8988T (cell line): ENCODE measurements at regions not wholly inside any gene's neighbourhood (a gene's known extent, or its start where the extent isn't known, plus 50 kb on each side); places are given as distances from the start of the nearest gene placed in this dataset.

Experiments used
- DNase-seq: peaks from one replicate; pipeline ENCODE4 v3.0.0; 2011

- no peak for DNase-seq
These were observed 277.6 kb downstream of the CDC5L start for GRCh38 chr6:44665143-44665542.

- DNase-seq = no peak
These were observed 278.2 kb downstream of the CDC5L start for GRCh38 chr6:44665683-44666082.

GRCh38 chr6:44666324-44666723 is 278.8 kb downstream of the CDC5L start:
- no peak for DNase-seq

GRCh38 chr6:44667226-44667625 is 279.7 kb downstream of the CDC5L start:
- DNase-seq = no peak

GRCh38 chr6:44667668-44668390 is 280.3 kb downstream of the CDC5L start:
- no peak for DNase-seq

- no peak for DNase-seq
These were observed 281.0 kb downstream of the CDC5L start for GRCh38 chr6:44668391-44668930.

GRCh38 chr6:44668976-44669934 is 281.7 kb downstream of the CDC5L start:
- no peak for DNase-seq

- no peak for DNase-seq
These were observed 282.6 kb downstream of the CDC5L start for GRCh38 chr6:44670146-44670545.

- DNase-seq = no peak
These were observed 283.8 kb downstream of the CDC5L start for GRCh38 chr6:44671333-44671732.

- no peak for DNase-seq
These were observed 284.6 kb downstream of the CDC5L start for GRCh38 chr6:44672086-44672485.

- no peak for DNase-seq
These were observed 285.3 kb downstream of the CDC5L start for GRCh38 chr6:44672841-44673240.

- DNase-seq = no peak
These were observed 287.0 kb downstream of the CDC5L start for GRCh38 chr6:44674226-44675155.

GRCh38 chr6:44675449-44675848 is 287.9 kb downstream of the CDC5L start:
- no peak for DNase-seq

GRCh38 chr6:44676246-44676790 is 288.8 kb downstream of the CDC5L start:
- DNase-seq = no peak

GRCh38 chr6:44676826-44677433 is 289.4 kb downstream of the CDC5L start:
- DNase-seq = no peak

GRCh38 chr6:44678252-44678935 is 290.9 kb downstream of the CDC5L start:
- no peak for DNase-seq

GRCh38 chr6:44679438-44680201 is 292.1 kb downstream of the CDC5L start:
- DNase-seq = no peak

- DNase-seq = no peak
These were observed 292.8 kb downstream of the CDC5L start for GRCh38 chr6:44680202-44680720.

GRCh38 chr6:44681761-44682160 is 294.3 kb downstream of the CDC5L start:
- no peak for DNase-seq

GRCh38 chr6:44682280-44682679 is 294.8 kb downstream of the CDC5L start:
- DNase-seq = no peak
